Neural cell (in vitro differentiated cells): ENCODE measurements at regions not wholly inside any gene's neighbourhood (a gene's known extent, or its start where the extent isn't known, plus 50 kb on each side); places are given as distances from the start of the nearest gene placed in this dataset.

Experiments used
- H2AFZ ChIP-seq: fragments of 200-600, 300-800 bp; sonication (generic), shearing (Covaris generic); 2 replicates; pipeline ENCODE4 v1.6.0; 2014; ENCODE audit warnings: low read depth, mild to moderate bottlenecking, antibody characterized with exemption, low read length, moderate library complexity
- H3F3A ChIP-seq: fragments of 200-600 bp; shearing (Covaris generic); 2 replicates; pipeline ENCODE4 v1.6.1; 2016; ENCODE audit warnings: mild to moderate bottlenecking, moderate library complexity, mixed read lengths, antibody characterized with exemption, low read length; ENCODE audit not compliant: insufficient read depth, poor library complexity, severe bottlenecking
- H3K27ac ChIP-seq: fragments of 200-600, 300-800 bp; sonication (generic), shearing (Covaris generic); 2 replicates; pipeline ENCODE4 v1.5.1; 2014; ENCODE audit warnings: mild to moderate bottlenecking, low read length, moderate library complexity
- H3K27me3 ChIP-seq: fragments of 300-800, 200-600 bp; sonication (generic), shearing (Covaris generic); 2 replicates; pipeline ENCODE4 v1.6.0; 2014; ENCODE audit warnings: mild to moderate bottlenecking, low read depth, low read length, moderate library complexity; ENCODE audit not compliant: insufficient read depth
- H3K36me3 ChIP-seq: fragments of 300-800, 200-600 bp; sonication (generic), shearing (Covaris generic); 2 replicates; pipeline ENCODE4 v1.5.1; 2014; ENCODE audit warnings: mild to moderate bottlenecking, antibody characterized with exemption, low read length, moderate library complexity; ENCODE audit not compliant: insufficient read depth
- H3K4me2 ChIP-seq: fragments of 300-800, 200-600 bp; sonication (generic), shearing (Covaris generic); 2 replicates; pipeline ENCODE4 v1.6.0; 2014; ENCODE audit warnings: mild to moderate bottlenecking, low read length
- H3K4me3 ChIP-seq: fragments of 300-800, 200-600 bp; sonication (generic), shearing (Covaris generic); 2 replicates; pipeline ENCODE4 v1.5.1; 2014; ENCODE audit warnings: mild to moderate bottlenecking, low read length, moderate library complexity
- H3K79me2 ChIP-seq: fragments of 200-600 bp; shearing (Covaris generic); replicated peaks from 2 replicates; pipeline ENCODE4 v1.6.0; 2014; ENCODE audit warnings: mild to moderate bottlenecking, low read length, moderate library complexity; ENCODE audit not compliant: insufficient read depth
- H3K9ac ChIP-seq: fragments of 300-800, 200-600 bp; sonication (generic), shearing (Covaris generic); 2 replicates; pipeline ENCODE4 v1.6.1; 2016; ENCODE audit warnings: mild to moderate bottlenecking, low read length, mixed read lengths
- H3K9me2 ChIP-seq: fragments of 200-600 bp; shearing (Covaris generic); 2 replicates; pipeline ENCODE4 v1.6.1; 2016; ENCODE audit warnings: mild to moderate bottlenecking, low read length, mixed read lengths; ENCODE audit not compliant: insufficient read depth
- H3K9me3 ChIP-seq: fragments of 200-600, 300-800 bp; sonication (generic), shearing (Covaris generic); 2 replicates; pipeline ENCODE4 v1.6.1; 2016; ENCODE audit warnings: mild to moderate bottlenecking, mixed run types, low read length, moderate library complexity, mixed read lengths
- H4K20me1 ChIP-seq: fragments of 200-600 bp; shearing (Covaris generic); 2 replicates; pipeline ENCODE4 v1.6.1; 2016; ENCODE audit warnings: mild to moderate bottlenecking, mixed run types; ENCODE audit not compliant: insufficient read depth
- CTCF ChIP-seq: fragments of 450-650 bp; IDR thresholded peaks from 2 replicates; pipeline ENCODE4 v1.5.1; 2014; ENCODE audit warnings: antibody characterized with exemption, mild to moderate bottlenecking, moderate library complexity; ENCODE audit not compliant: poor library complexity, severe bottlenecking
- EP300 ChIP-seq: fragments of 450-650 bp; conservative IDR thresholded peaks from 2 replicates; pipeline ENCODE4 v1.6.1; 2014; ENCODE audit warnings: antibody characterized with exemption, mild to moderate bottlenecking, moderate library complexity; ENCODE audit not compliant: poor library complexity, severe bottlenecking
- EZH2 ChIP-seq: fragments of 200-600, 300-800 bp; shearing (Covaris generic), sonication (generic); IDR thresholded peaks from 2 replicates; pipeline ENCODE4 v1.6.1; 2014; ENCODE audit warnings: antibody characterized with exemption, low read length, borderline replicate concordance, mild to moderate bottlenecking; ENCODE audit not compliant: insufficient read depth, poor library complexity, severe bottlenecking
- MXI1 ChIP-seq: fragments of 450-650 bp; conservative IDR thresholded peaks from 2 replicates; pipeline ENCODE4 v1.6.1; 2014; ENCODE audit warnings: antibody characterized with exemption, mild to moderate bottlenecking; ENCODE audit not compliant: poor library complexity, severe bottlenecking
- POLR2AphosphoS5 ChIP-seq: IDR thresholded peaks from 2 replicates; pipeline ENCODE4 v1.6.1; 2012
- RAD21 ChIP-seq: fragments of 450-650 bp; conservative IDR thresholded peaks from 2 replicates; pipeline ENCODE4 v1.6.1; 2014; ENCODE audit warnings: antibody characterized with exemption, mild to moderate bottlenecking, moderate library complexity
- REST ChIP-seq: IDR thresholded peaks from 2 replicates; pipeline ENCODE4 v1.6.1; 2012; ENCODE audit warnings: borderline replicate concordance
- SMC3 ChIP-seq: fragments of 450-650 bp; conservative IDR thresholded peaks from 2 replicates; pipeline ENCODE4 v1.6.1; 2014; ENCODE audit warnings: antibody characterized with exemption, mild to moderate bottlenecking, moderate library complexity; ENCODE audit not compliant: poor library complexity
- TAF1 ChIP-seq: IDR thresholded peaks from 2 replicates; pipeline ENCODE4 v1.6.1; 2012; ENCODE audit warnings: low read depth

GRCh38 chr6:167552961-167553735 is 228.3 kb downstream of the TTLL2 start:
- no peaks in the 10 kb centered on the region for H3K27me3 ChIP-seq
- no peaks in the 10 kb centered on the region for H3K36me3 ChIP-seq
- H3K9me3 ChIP-seq: no peaks in the 10 kb centered on the region
- H3K4me2 ChIP-seq: no peak overlapping the region
- H3K4me3 ChIP-seq: no peak overlapping the region
- no peaks in the 10 kb centered on the region for H3F3A ChIP-seq
- H3K27ac ChIP-seq: no peak overlapping the region
- H4K20me1 ChIP-seq: no peaks in the 10 kb centered on the region
- TF ChIP-seq EP300 (no peak), REST (no peak), MXI1 (no peak), EZH2 (no peak), RAD21 (no peak), CTCF (no peak), SMC3 (no peak)
- H3K9me2 ChIP-seq: no peaks in the 10 kb centered on the region
- H3K79me2 ChIP-seq: no peaks in the 10 kb centered on the region
- H3K9ac ChIP-seq: no peak overlapping the region
- no peak overlapping the region for H2AFZ ChIP-seq

GRCh38 chr6:167553736-167554119 is 228.8 kb downstream of the TTLL2 start:
- Histone ChIP-seq H4K20me1 (no peaks in the 10 kb centered on the region), H3K36me3 (no peaks in the 10 kb centered on the region), H3K9ac (no peak overlapping the region), H3K79me2 (no peaks in the 10 kb centered on the region), H3K9me3 (no peaks in the 10 kb centered on the region), H3K27ac (no peak overlapping the region), H3K4me3 (no peak overlapping the region), H3K27me3 (no peaks in the 10 kb centered on the region), H2AFZ (no peak overlapping the region), H3K4me2 (no peak overlapping the region), H3F3A (no peaks in the 10 kb centered on the region), H3K9me2 (no peaks in the 10 kb centered on the region)
- TF ChIP-seq MXI1 (no peak), RAD21 (no peak), CTCF (no peak), POLR2AphosphoS5 (no peak), EZH2 (no peak), EP300 (no peak), TAF1 (no peak), REST (no peak), SMC3 (no peak)
